Progenitor cell of endocrine pancreas (in vitro differentiated cells): ENCODE measurements at regions not wholly inside any gene's neighbourhood (a gene's known extent, or its start where the extent isn't known, plus 50 kb on each side); places are given as distances from the start of the nearest gene placed in this dataset.
"Not testable (repeated sequence)": the region's sequence is repeated elsewhere in the genome, so short reads cannot be mapped to it uniquely, and the experiment has no call there.

Experiments used
- DNase-seq: peaks from one replicate; pipeline ENCODE4 v3.0.0; 2021; ENCODE audit warnings: low spot score; ENCODE audit not compliant: unreplicated experiment
- H3K27ac Mint-ChIP-seq: 2 replicates; pipeline ENCODE4 v1.8.0; 2021; ENCODE audit warnings: mild to moderate bottlenecking, moderate library complexity, mixed read lengths
- H3K27me3 Mint-ChIP-seq: 2 replicates; pipeline ENCODE4 v1.8.0; 2021; ENCODE audit warnings: mixed read lengths
- H3K36me3 Mint-ChIP-seq: 2 replicates; pipeline ENCODE4 v1.8.0; 2022; ENCODE audit warnings: mixed read lengths; ENCODE audit not compliant: insufficient read depth
- H3K4me1 Mint-ChIP-seq: 2 replicates; pipeline ENCODE4 v1.8.0; 2021; ENCODE audit warnings: low read depth, mixed read lengths
- H3K4me3 Mint-ChIP-seq: 2 replicates; pipeline ENCODE4 v1.8.0; 2021; ENCODE audit warnings: low read depth, mild to moderate bottlenecking, moderate library complexity, mixed read lengths
- H3K9me3 Mint-ChIP-seq: 2 replicates; pipeline ENCODE4 v1.8.0; 2021; ENCODE audit warnings: low read depth, mixed read lengths
- CTCF ChIP-seq: fragments of 200-600 bp; sonication (generic); IDR thresholded peaks from one replicate; pipeline ENCODE4 v1.5.0; 2021; ENCODE audit warnings: antibody characterized with exemption, mild to moderate bottlenecking; ENCODE audit not compliant: unreplicated experiment

GRCh38 chr10:105742184-105742583, 1101.1 kb downstream of the SORCS3 start:
- Mint-ChIP-seq H3K4me1 (no peaks in the 10 kb centered on the region), H3K27ac (no peak overlapping the region), H3K4me3 (no peak overlapping the region), H3K36me3 (no peaks in the 10 kb centered on the region), H3K27me3 (no peaks in the 10 kb centered on the region), H3K9me3 (peaks cover 3% of the 10 kb centered on the region)
- no peak for DNase-seq
- TF ChIP-seq CTCF: no peak

GRCh38 chr10:105734479-105734878, 1093.4 kb downstream of the SORCS3 start:
- Mint-ChIP-seq H3K27ac (no peak overlapping the region), H3K27me3 (no peaks in the 10 kb centered on the region), H3K4me1 (no peaks in the 10 kb centered on the region), H3K9me3 (peaks cover 7% of the 10 kb centered on the region), H3K4me3 (no peak overlapping the region), H3K36me3 (no peaks in the 10 kb centered on the region)
- DNase-seq: no peak
- TF ChIP-seq CTCF: no peak

GRCh38 chr10:105733924-105734323, 1092.8 kb downstream of the SORCS3 start:
- H3K4me1 Mint-ChIP-seq: no peaks in the 10 kb centered on the region
- no peaks in the 10 kb centered on the region for H3K36me3 Mint-ChIP-seq
- H3K27ac Mint-ChIP-seq: no peak overlapping the region
- no peak for DNase-seq
- H3K4me3 Mint-ChIP-seq: no peak overlapping the region
- TF ChIP-seq CTCF: no peak
- H3K27me3 Mint-ChIP-seq: no peaks in the 10 kb centered on the region
- peaks cover 7% of the 10 kb centered on the region for H3K9me3 Mint-ChIP-seq

- Mint-ChIP-seq H3K27ac (no peak overlapping the region), H3K36me3 (no peaks in the 10 kb centered on the region), H3K4me3 (no peak overlapping the region), H3K4me1 (no peaks in the 10 kb centered on the region), H3K9me3 (no peaks in the 10 kb centered on the region), H3K27me3 (no peaks in the 10 kb centered on the region)
- DNase-seq: no peak
- no peak for TF ChIP-seq CTCF
These were observed 1088.3 kb downstream of the SORCS3 start for GRCh38 chr10:105729428-105729827.

- H3K9me3 Mint-ChIP-seq, H3K4me1 Mint-ChIP-seq, H3K27me3 Mint-ChIP-seq, H3K27ac Mint-ChIP-seq, H3K4me3 Mint-ChIP-seq, H3K36me3 Mint-ChIP-seq, DNase-seq: not testable (repeated sequence)
These were observed 1086.5 kb downstream of the SORCS3 start for GRCh38 chr10:105727586-105727985.

- no peaks in the 10 kb centered on the region for H3K4me1 Mint-ChIP-seq
- no peaks in the 10 kb centered on the region for H3K27me3 Mint-ChIP-seq
- no peak overlapping the region for H3K4me3 Mint-ChIP-seq
- TF ChIP-seq CTCF: no peak
- H3K27ac Mint-ChIP-seq: no peak overlapping the region
- H3K36me3 Mint-ChIP-seq: no peaks in the 10 kb centered on the region
- no peak for DNase-seq
- no peaks in the 10 kb centered on the region for H3K9me3 Mint-ChIP-seq
These were observed 1086.0 kb downstream of the SORCS3 start for GRCh38 chr10:105727131-105727530.
